KMS-11 (cell line): ENCODE measurements at regions not wholly inside any gene's neighbourhood (a gene's known extent, or its start where the extent isn't known, plus 50 kb on each side); places are given as distances from the start of the nearest gene placed in this dataset.

ENCODE experiments used
- H2AFZ ChIP-seq: fragments of 200-600 bp; sonication (generic); 2 replicates; pipeline ENCODE4 v1.6.1; 2016; ENCODE audit warnings: antibody characterized with exemption, mixed run types, low read depth
- H3K27ac ChIP-seq: fragments of 200-600 bp; sonication (generic); 2 replicates; pipeline ENCODE4 v1.6.1; 2016; ENCODE audit warnings: mild to moderate bottlenecking, mixed run types
- H3K27me3 ChIP-seq: fragments of 200-600 bp; sonication (generic); 2 replicates; pipeline ENCODE4 v1.6.1; 2017; ENCODE audit warnings: mild to moderate bottlenecking, low read depth, mixed run types, moderate library complexity; ENCODE audit not compliant: insufficient read depth
- H3K36me3 ChIP-seq: fragments of 200-600 bp; sonication (generic); 2 replicates; pipeline ENCODE4 v1.6.1; 2017; ENCODE audit warnings: mild to moderate bottlenecking, mixed run types; ENCODE audit not compliant: insufficient read depth
- H3K4me1 ChIP-seq: fragments of 200-600 bp; sonication (generic); 2 replicates; pipeline ENCODE4 v1.6.1; 2016; ENCODE audit warnings: mild to moderate bottlenecking, low read depth, mixed run types; ENCODE audit not compliant: poor library complexity, severe bottlenecking
- H3K4me2 ChIP-seq: fragments of 200-600 bp; sonication (generic); 2 replicates; pipeline ENCODE4 v1.7.0; 2016; ENCODE audit warnings: mild to moderate bottlenecking, mixed run types
- H3K4me3 ChIP-seq: fragments of 200-600 bp; sonication (generic); IDR thresholded peaks from 2 replicates; pipeline ENCODE4 v1.6.1; 2017; ENCODE audit warnings: low read depth, low read length, mixed read lengths; ENCODE audit not compliant: insufficient read depth
- H3K79me2 ChIP-seq: fragments of 200-600 bp; sonication (generic); 2 replicates; pipeline ENCODE4 v1.6.1; 2016; ENCODE audit warnings: low read depth, mixed run types; ENCODE audit not compliant: insufficient read depth
- H3K9ac ChIP-seq: fragments of 200-600 bp; sonication (generic); 2 replicates; pipeline ENCODE4 v1.6.1; 2016; ENCODE audit warnings: mild to moderate bottlenecking, mixed run types
- H4K20me1 ChIP-seq: fragments of 200-600 bp; sonication (generic); 2 replicates; pipeline ENCODE4 v1.6.1; 2016; ENCODE audit warnings: mild to moderate bottlenecking, mixed run types; ENCODE audit not compliant: insufficient read depth
- TF ChIP-seq, protein P1 (sequence below): fragments of 200-600 bp; sonication (generic); conservative IDR thresholded peaks from 2 replicates; pipeline ENCODE4 v1.6.1; 2017; ENCODE audit warnings: low read depth, mild to moderate bottlenecking, antibody characterized with exemption, low read length, moderate library complexity, mixed read lengths

DNA sequence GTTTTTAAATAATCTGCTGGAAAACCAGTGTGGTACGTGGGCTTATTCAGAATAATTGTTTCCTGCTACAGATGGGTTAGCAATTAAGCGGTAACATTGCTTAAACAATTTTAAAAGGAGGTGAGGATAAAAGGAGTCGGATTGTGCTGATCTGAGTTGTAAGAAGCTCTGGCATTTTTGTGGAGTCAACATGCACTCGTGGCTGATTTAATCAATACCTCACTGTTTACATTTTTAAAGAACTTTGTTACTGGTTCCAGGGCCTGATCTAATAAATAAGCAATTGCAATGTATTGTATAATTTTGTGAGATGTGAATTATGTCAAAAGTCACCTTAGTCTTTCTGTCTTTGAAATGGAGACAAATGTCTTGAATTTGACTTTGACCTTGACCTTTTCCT, 474.0 kb downstream of the SETD4 start:
- Histone ChIP-seq H2AFZ (no peak overlapping the region), H4K20me1 (no peaks in the 10 kb centered on the region), H3K9ac (no peak overlapping the region), H3K27ac (no peak overlapping the region), H3K4me2 (no peak overlapping the region), H3K4me3 (no peak overlapping the region), H3K79me2 (no peaks in the 10 kb centered on the region), H3K36me3 (no peaks in the 10 kb centered on the region), H3K27me3 (no peaks in the 10 kb centered on the region), H3K4me1 (no peaks in the 10 kb centered on the region)
- TF ChIP-seq, protein P1, sequence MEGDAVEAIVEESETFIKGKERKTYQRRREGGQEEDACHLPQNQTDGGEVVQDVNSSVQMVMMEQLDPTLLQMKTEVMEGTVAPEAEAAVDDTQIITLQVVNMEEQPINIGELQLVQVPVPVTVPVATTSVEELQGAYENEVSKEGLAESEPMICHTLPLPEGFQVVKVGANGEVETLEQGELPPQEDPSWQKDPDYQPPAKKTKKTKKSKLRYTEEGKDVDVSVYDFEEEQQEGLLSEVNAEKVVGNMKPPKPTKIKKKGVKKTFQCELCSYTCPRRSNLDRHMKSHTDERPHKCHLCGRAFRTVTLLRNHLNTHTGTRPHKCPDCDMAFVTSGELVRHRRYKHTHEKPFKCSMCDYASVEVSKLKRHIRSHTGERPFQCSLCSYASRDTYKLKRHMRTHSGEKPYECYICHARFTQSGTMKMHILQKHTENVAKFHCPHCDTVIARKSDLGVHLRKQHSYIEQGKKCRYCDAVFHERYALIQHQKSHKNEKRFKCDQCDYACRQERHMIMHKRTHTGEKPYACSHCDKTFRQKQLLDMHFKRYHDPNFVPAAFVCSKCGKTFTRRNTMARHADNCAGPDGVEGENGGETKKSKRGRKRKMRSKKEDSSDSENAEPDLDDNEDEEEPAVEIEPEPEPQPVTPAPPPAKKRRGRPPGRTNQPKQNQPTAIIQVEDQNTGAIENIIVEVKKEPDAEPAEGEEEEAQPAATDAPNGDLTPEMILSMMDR: no peak

DNA sequence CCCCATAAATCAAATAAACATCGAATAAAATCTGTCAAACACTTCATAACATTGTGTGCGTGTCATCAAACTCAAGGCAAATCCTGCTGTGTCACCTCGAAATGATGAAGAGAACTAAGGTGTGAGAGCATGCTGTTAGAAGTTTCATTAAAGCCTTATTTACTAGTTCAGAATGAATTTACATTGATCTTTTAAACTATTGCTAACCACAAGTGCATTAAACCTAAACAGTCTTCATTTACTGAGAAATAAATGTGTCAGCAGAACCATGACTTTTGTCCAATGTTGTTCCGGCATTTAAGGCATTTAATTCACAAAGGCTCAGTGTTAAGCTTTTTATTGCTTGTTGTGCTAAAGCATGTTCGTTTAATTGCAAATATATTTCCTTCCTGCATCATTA, 474.4 kb downstream of the SETD4 start:
- Histone ChIP-seq H3K4me3 (no peak overlapping the region), H3K36me3 (no peaks in the 10 kb centered on the region), H3K4me1 (no peaks in the 10 kb centered on the region), H3K27me3 (no peaks in the 10 kb centered on the region), H3K27ac (no peak overlapping the region), H2AFZ (no peak overlapping the region), H3K4me2 (no peak overlapping the region), H4K20me1 (no peaks in the 10 kb centered on the region), H3K9ac (no peak overlapping the region), H3K79me2 (no peaks in the 10 kb centered on the region)
- TF ChIP-seq, protein P1: no peak

DNA sequence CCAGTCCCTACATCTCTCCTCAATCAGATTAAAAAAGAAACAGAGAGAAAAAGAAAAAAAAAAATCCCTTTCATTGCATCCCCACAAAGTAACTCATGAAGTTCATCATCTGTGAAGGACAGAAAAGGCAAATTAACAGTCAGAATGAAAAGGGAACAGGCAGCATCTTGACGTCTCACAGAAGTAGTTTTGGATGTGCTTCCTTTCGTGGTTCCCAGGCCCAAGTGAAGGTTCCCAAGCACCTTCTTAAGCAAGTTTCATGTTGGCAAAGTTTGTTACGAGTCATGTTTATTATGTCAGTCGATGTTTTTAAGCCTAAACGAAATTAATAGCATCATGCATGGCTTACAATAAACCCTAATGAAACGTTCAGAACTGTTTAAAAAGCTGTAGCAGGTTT, 475.2 kb downstream of the SETD4 start:
- Histone ChIP-seq H3K4me1 (no peaks in the 10 kb centered on the region), H2AFZ (no peak overlapping the region), H3K36me3 (no peaks in the 10 kb centered on the region), H3K79me2 (no peaks in the 10 kb centered on the region), H3K4me2 (no peak overlapping the region), H3K9ac (no peak overlapping the region), H3K27ac (no peak overlapping the region), H4K20me1 (no peaks in the 10 kb centered on the region), H3K4me3 (no peak overlapping the region), H3K27me3 (no peaks in the 10 kb centered on the region)
- TF ChIP-seq, protein P1: no peak

DNA sequence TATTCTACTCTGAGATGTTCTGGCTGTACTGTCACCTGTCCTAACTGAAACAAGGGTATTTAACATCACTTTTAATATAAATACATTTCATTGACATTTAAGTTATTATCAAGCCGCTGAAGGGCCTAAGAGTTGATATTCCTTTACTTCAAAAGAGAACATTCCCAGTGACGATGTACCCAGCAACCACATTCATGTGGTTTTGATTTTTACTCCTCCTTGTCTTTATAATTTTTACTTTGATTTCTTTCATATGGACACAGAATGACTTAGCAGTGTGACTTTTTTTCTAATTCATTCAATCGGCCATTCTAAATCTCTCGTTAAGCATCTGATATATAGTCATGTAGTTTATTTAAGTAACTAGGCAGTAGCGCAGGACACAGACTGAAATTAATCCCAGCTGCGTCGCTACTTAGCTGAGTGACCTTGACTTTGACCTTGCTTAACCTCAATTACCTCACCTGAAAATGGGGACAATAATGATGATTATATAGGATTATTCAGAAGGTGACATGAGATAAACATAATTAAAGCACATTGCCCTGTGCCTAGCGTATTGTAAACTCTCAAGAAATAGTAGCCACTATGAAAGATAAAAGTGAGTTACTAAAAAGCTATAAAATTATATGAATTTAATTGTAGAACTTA, 476.6 kb downstream of the SETD4 start:
- TF ChIP-seq, protein P1: no peak
- Histone ChIP-seq H3K4me2 (no peak overlapping the region), H3K4me1 (no peaks in the 10 kb centered on the region), H3K79me2 (no peaks in the 10 kb centered on the region), H3K36me3 (no peaks in the 10 kb centered on the region), H3K4me3 (no peak overlapping the region), H3K27ac (no peak overlapping the region), H4K20me1 (no peaks in the 10 kb centered on the region), H2AFZ (no peak overlapping the region), H3K27me3 (no peaks in the 10 kb centered on the region), H3K9ac (no peak overlapping the region)
